Smooth muscle cell (in vitro differentiated cells): ENCODE measurements at regions not wholly inside any gene's neighbourhood (a gene's known extent, or its start where the extent isn't known, plus 50 kb on each side); places are given as distances from the start of the nearest gene placed in this dataset.

Experiments
- DNase-seq: peaks from one replicate; lab custom pipeline; 2025; ENCODE audit not compliant: unreplicated experiment; lab: John Stamatoyannopoulos, UW
- H2AFZ ChIP-seq: fragments of 200-600 bp; sonication (generic); 2 replicates; pipeline ENCODE4 v1.6.0; 2016; ENCODE audit warnings: antibody characterized with exemption, low read depth, mild to moderate bottlenecking
- H3F3A ChIP-seq: fragments of 200-600 bp; sonication (generic); 2 replicates; pipeline ENCODE4 v1.6.0; 2017; ENCODE audit warnings: antibody characterized with exemption, low read depth
- H3K27ac ChIP-seq: fragments of 200-600 bp; sonication (generic); 2 replicates; pipeline ENCODE4 v1.5.1; 2016; ENCODE audit warnings: low read depth, mild to moderate bottlenecking
- H3K27me3 ChIP-seq: fragments of 200-600 bp; sonication (generic); 2 replicates; pipeline ENCODE4 v1.6.1; 2016; ENCODE audit warnings: low read depth, mild to moderate bottlenecking
- H3K36me3 ChIP-seq: fragments of 200-600 bp; sonication (generic); 2 replicates; pipeline ENCODE4 v1.5.1; 2016; ENCODE audit warnings: low read depth
- H3K4me1 ChIP-seq: fragments of 200-600 bp; sonication (generic); 2 replicates; pipeline ENCODE4 v1.5.1; 2016; ENCODE audit warnings: low read depth
- H3K4me2 ChIP-seq: fragments of 200-600 bp; sonication (generic); 2 replicates; pipeline ENCODE4 v1.6.0; 2016; ENCODE audit warnings: mild to moderate bottlenecking
- H3K4me3 ChIP-seq: fragments of 200-600 bp; sonication (generic); 2 replicates; pipeline ENCODE4 v1.5.1; 2016; ENCODE audit warnings: mild to moderate bottlenecking
- H3K79me2 ChIP-seq: fragments of 200-600 bp; sonication (generic); 2 replicates; pipeline ENCODE4 v1.6.0; 2016; ENCODE audit warnings: low read depth, mild to moderate bottlenecking
- H3K9ac ChIP-seq: fragments of 200-600 bp; sonication (generic); 2 replicates; pipeline ENCODE4 v1.6.0; 2016; ENCODE audit warnings: low read depth
- H3K9me3 ChIP-seq: fragments of 200-600 bp; sonication (generic); replicated peaks from 2 replicates; pipeline ENCODE4 v1.5.1; 2016; ENCODE audit warnings: low read depth
- H4K20me1 ChIP-seq: fragments of 200-600 bp; sonication (generic); 2 replicates; pipeline ENCODE4 v1.6.0; 2016; ENCODE audit warnings: low read depth
- WGBS: methylation state at CpG from one replicate; pipeline ENCODE4 v1.1.7; 2016; ENCODE audit warnings: low lambda C conversion rate; 5-methylcytosine and 5-hydroxymethylcytosine counted together
- TF ChIP-seq, protein P1 (sequence below): fragments of 200-600 bp; sonication (generic); IDR thresholded peaks from 2 replicates; pipeline ENCODE4 v1.5.1; 2017; ENCODE audit warnings: borderline replicate concordance, mild to moderate bottlenecking, antibody characterized with exemption; ENCODE audit not compliant: insufficient read depth, poor library complexity, severe bottlenecking

DNA sequence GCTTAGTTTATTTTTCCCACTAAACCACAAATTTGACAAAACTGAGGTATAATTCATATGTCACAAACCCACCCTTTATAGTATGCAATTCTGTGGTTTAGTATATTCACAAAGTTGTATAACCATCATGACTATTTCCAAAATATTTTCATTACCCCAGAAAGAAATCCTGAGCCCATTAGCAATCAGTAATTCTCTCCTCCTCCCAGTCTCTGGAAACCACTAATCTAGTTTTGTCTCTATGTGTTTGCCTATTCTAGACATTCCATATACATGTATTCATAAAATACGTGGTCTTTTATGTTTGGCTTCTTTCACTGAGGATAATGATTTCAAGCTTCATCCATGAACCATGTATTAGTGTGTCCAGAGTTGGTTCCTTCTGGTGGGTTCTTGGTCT lies 267.6 kb downstream of the AEBP2 start:
- no peaks in the 10 kb centered on the region for H3K9me3 ChIP-seq
- WGBS = 74% methylated on average over 1 of the region's 1 CpG
- H3K36me3 ChIP-seq = peaks cover 2% of the 10 kb centered on the region
- H3K4me2 ChIP-seq = no peak overlapping the region
- no peak overlapping the region for H3K4me3 ChIP-seq
- DNase-seq = no peak
- H2AFZ ChIP-seq = no peak overlapping the region
- H3K4me1 ChIP-seq = no peaks in the 10 kb centered on the region
- H4K20me1 ChIP-seq = no peaks in the 10 kb centered on the region
- H3K27me3 ChIP-seq = no peaks in the 10 kb centered on the region
- H3K9ac ChIP-seq = no peak overlapping the region
- TF ChIP-seq, protein P1, sequence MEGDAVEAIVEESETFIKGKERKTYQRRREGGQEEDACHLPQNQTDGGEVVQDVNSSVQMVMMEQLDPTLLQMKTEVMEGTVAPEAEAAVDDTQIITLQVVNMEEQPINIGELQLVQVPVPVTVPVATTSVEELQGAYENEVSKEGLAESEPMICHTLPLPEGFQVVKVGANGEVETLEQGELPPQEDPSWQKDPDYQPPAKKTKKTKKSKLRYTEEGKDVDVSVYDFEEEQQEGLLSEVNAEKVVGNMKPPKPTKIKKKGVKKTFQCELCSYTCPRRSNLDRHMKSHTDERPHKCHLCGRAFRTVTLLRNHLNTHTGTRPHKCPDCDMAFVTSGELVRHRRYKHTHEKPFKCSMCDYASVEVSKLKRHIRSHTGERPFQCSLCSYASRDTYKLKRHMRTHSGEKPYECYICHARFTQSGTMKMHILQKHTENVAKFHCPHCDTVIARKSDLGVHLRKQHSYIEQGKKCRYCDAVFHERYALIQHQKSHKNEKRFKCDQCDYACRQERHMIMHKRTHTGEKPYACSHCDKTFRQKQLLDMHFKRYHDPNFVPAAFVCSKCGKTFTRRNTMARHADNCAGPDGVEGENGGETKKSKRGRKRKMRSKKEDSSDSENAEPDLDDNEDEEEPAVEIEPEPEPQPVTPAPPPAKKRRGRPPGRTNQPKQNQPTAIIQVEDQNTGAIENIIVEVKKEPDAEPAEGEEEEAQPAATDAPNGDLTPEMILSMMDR = no peak
- H3K79me2 ChIP-seq = no peaks in the 10 kb centered on the region
- no peak overlapping the region for H3K27ac ChIP-seq
- H3F3A ChIP-seq = no peaks in the 10 kb centered on the region

DNA sequence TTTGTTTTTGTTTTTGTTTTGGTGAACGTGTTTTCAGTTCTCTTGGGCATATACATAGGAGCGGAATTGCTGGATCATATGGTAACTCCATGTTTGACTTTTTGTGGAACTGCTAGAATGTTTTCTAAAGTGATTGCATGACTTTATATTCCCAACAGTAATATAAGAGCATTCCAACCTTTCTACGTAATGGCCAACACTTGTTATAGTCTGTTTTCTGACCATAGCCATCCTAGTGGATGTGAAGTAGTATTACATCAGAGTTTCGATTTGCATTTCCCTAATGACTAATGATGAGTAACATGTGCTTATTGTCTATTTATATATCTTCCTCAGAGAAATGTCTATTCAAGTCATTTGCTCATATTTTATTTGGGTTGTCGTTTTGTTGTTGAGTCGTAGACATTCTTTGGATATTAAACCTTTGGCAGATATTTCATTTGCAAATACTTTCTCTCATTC lies 268.7 kb downstream of the AEBP2 start:
- Histone ChIP-seq H3F3A (no peaks in the 10 kb centered on the region), H3K4me3 (no peak overlapping the region), H3K79me2 (no peaks in the 10 kb centered on the region), H3K4me2 (no peak overlapping the region), H3K9ac (no peak overlapping the region), H3K36me3 (no peaks in the 10 kb centered on the region), H3K27me3 (no peaks in the 10 kb centered on the region), H3K27ac (no peak overlapping the region), H4K20me1 (no peaks in the 10 kb centered on the region), H2AFZ (no peak overlapping the region), H3K9me3 (no peaks in the 10 kb centered on the region), H3K4me1 (no peaks in the 10 kb centered on the region)
- no peak for DNase-seq
- 83% methylated on average over 6 of the region's 6 CpGs for WGBS
- TF ChIP-seq, protein P1 = peak; percentile 5

DNA sequence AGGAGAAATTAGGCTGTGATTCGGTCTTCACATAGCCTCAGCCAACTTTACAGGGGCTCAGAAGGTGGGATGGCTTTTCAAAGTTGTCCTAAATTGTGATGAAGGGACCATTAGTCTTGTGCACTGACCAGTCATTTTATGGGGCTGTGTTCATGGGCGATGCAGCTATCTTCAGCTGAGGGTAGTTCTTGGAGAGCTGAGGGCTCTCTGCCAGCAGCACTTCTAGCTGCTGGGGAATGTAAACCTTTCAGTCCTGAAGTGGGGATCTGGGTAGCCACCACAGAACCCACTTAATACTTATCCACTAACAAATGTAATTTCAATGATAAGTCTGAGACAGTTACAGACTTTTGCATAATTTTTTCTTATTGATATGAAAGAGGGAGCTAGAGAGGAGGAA lies 270.6 kb downstream of the AEBP2 start:
- TF ChIP-seq, protein P1 = no peak
- H3K4me2 ChIP-seq = no peak overlapping the region

More for the DNA sequence above, 270.6 kb downstream of the AEBP2 start:
- H3K4me1 ChIP-seq = no peaks in the 10 kb centered on the region
- no peaks in the 10 kb centered on the region for H3K9me3 ChIP-seq
- no peaks in the 10 kb centered on the region for H3K36me3 ChIP-seq
- H3K79me2 ChIP-seq = no peaks in the 10 kb centered on the region
- no peaks in the 10 kb centered on the region for H3F3A ChIP-seq
- no peak overlapping the region for H3K27ac ChIP-seq
- H3K4me3 ChIP-seq = no peak overlapping the region
- DNase-seq = no peak
- no peaks in the 10 kb centered on the region for H3K27me3 ChIP-seq
- no peaks in the 10 kb centered on the region for H4K20me1 ChIP-seq
- no peak overlapping the region for H2AFZ ChIP-seq
- 68% methylated on average over 2 of the region's 2 CpGs for WGBS
- H3K9ac ChIP-seq = no peak overlapping the region
